Ishikawa (cell line): ENCODE measurements at regions not wholly inside any gene's neighbourhood (a gene's known extent, or its start where the extent isn't known, plus 50 kb on each side); places are given as distances from the start of the nearest gene placed in this dataset.

Experiments used
- CEBPB ChIP-seq: IDR thresholded peaks from 2 replicates; pipeline ENCODE4 v1.6.1; 2012
- CREB1 ChIP-seq: IDR thresholded peaks from 2 replicates; pipeline ENCODE4 v1.6.1; 2012; ENCODE audit warnings: low read depth
- EP300 ChIP-seq: IDR thresholded peaks from 2 replicates; pipeline ENCODE4 v1.6.1; 2012; ENCODE audit warnings: borderline replicate concordance
- FOXM1 ChIP-seq: IDR thresholded peaks from 2 replicates; pipeline ENCODE4 v1.6.1; 2012; ENCODE audit warnings: low read depth, borderline replicate concordance
- MAX ChIP-seq: IDR thresholded peaks from 2 replicates; pipeline ENCODE4 v1.6.1; 2012
- RAD21 ChIP-seq: IDR thresholded peaks from 2 replicates; pipeline ENCODE4 v1.6.1; 2012; ENCODE audit warnings: low read depth
- REST ChIP-seq: IDR thresholded peaks from 2 replicates; pipeline ENCODE4 v1.6.1; 2012; ENCODE audit warnings: low read depth, mild to moderate bottlenecking
- YY1 ChIP-seq: IDR thresholded peaks from 2 replicates; pipeline ENCODE4 v1.6.1; 2012; ENCODE audit warnings: low read depth

GRCh38 chr20:22763257-22763906 lies 179.0 kb upstream of the FOXA2 start:
- TF ChIP-seq MAX (no peak), REST (no peak), CEBPB (no peak), EP300 (no peak), FOXM1 (no peak), RAD21 (no peak), YY1 (no peak), CREB1 (no peak)
